GM21737 (cell line): ENCODE measurements at regions not wholly inside any gene's neighbourhood (a gene's known extent, or its start where the extent isn't known, plus 50 kb on each side); places are given as distances from the start of the nearest gene placed in this dataset.

Source experiments
- ATAC-seq: cut with Tn5 transposase; IDR thresholded peaks from one replicate; pipeline ENCODE4 v1.9.1; 2021; ENCODE audit warnings: mild to moderate bottlenecking, moderate library complexity; ENCODE audit not compliant: unreplicated experiment

DNA sequence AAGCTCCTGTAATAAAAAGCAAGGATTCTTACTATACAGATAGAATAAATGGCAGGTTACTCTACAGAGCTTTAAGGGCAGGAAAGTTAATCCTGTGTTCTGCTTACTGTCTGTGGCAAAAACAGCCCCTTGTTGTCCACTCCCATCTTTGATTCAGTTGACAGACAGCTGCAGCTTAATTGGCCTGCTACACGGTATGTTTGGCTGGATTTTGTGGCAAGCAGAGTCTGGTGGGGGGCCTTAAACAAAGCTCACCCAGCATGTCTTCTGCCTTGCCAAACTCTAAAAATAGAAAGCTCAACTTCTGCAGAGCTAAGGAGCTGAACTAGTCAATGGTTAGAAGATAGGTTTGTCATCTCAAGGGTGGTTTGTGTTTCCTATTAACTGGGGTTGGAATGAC is 407.2 kb downstream of the HLX start:
- no peak for ATAC-seq

- ATAC-seq, result no peak
Observed at GRCh38 chr1:221289103-221289502, 409.9 kb downstream of the HLX start.

- ATAC-seq, result no peak
Observed at GRCh38 chr1:221290669-221291068, 411.4 kb downstream of the HLX start.

- ATAC-seq, result no peak
Observed at GRCh38 chr1:221291113-221291512, 411.9 kb downstream of the HLX start.

- ATAC-seq, result no peak
Observed at GRCh38 chr1:221292652-221293051, 413.4 kb downstream of the HLX start.

GRCh38 chr1:221294242-221294641 is 415.0 kb downstream of the HLX start:
- no peak for ATAC-seq

DNA sequence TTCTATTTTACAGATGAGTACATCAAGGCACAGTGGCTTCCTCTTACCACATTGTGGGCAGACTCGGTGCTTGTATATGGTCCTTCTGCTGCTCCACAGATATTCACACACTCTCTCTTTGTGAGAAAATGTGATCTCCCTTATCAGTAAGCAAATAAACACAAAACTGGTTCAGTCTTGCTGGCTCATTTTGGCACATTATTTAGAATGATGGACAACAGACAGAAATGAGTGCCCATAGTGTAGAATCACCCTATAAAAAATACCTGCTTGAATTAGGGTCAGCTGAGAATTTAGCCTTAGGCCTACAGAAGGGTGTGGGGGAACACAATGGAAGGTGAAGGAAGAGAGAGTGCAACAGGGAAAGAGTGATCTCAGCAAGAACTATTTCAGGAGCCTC is 423.1 kb downstream of the HLX start:
- no peak for ATAC-seq

DNA sequence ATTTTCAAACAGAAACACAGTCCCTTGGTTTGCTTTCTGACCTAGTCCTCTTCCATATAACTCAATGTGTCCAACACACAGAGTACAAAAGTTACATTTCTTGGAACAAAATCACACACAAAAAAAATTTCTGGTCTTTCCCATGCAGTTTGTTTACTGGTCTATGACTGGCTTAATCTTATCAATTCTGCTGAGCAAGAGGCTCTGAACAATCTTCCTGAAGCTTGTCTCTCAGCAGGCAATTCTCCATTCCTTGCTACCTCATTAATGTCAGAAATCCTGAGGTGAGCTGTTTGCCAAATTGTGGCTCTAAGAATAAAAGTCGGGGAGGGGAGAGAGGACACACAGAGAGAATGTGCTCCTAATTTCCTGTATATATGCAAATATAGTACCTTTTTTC is 423.6 kb downstream of the HLX start:
- no peak for ATAC-seq

GRCh38 chr1:221303623-221304022 is 424.4 kb downstream of the HLX start:
- ATAC-seq, result no peak

- no peak for ATAC-seq
Observed at GRCh38 chr1:221306239-221306638, 427.0 kb downstream of the HLX start.

GRCh38 chr1:221308534-221309511 is 429.6 kb downstream of the HLX start:
- no peak for ATAC-seq

GRCh38 chr1:221309723-221310122 is 430.5 kb downstream of the HLX start:
- ATAC-seq, result no peak

- no peak for ATAC-seq
Observed at GRCh38 chr1:221310180-221310579, 430.9 kb downstream of the HLX start.

DNA sequence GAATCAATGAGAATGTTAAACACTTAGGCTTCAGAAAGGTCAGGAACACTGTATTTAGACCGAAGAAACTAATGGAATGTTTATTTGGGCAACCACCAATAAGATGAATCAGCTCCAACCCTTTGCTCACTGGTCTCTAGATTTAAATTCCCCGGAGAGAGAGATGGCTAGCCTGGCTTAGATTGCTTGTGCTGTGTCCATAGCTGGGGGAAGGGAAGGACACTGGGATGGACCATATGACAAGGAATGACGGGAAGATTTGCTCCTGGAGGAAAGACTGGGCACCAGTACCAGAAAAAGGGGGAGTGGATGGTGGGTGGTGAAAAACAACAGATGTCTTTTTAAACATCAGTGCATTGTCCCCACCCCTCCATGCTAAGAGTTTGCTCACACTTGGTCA is 426.6 kb downstream of the DUSP10 start:
- no peak for ATAC-seq

- ATAC-seq, result no peak
Observed at GRCh38 chr1:221316491-221317056, 425.3 kb downstream of the DUSP10 start.

- ATAC-seq, result no peak
Observed at GRCh38 chr1:221317537-221317936, 424.4 kb downstream of the DUSP10 start.

- ATAC-seq, result no peak
Observed at GRCh38 chr1:221327954-221328353, 413.9 kb downstream of the DUSP10 start.

DNA sequence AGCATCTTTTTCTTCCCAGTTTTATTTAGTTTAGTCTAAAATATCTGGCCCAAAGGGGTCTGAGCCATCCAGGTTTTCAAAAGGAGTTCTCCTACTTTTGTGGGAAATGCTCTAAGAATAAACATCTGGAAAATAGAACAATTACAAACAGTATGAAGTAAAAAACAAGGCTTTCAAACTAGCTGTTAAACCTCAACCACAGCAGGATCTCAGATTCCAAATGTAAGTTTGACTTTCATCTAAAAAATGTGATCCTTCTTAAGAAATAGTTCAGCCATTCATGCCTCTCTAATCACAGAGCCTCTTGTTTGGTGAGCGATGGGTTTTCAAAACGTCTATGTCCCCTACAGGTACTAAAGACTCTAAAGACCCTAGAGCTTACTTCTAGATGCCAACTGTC is 413.5 kb downstream of the DUSP10 start:
- no peak for ATAC-seq

- ATAC-seq, result no peak
Observed at GRCh38 chr1:221331273-221332183, 410.4 kb downstream of the DUSP10 start.

GRCh38 chr1:221334062-221334461 is 407.8 kb downstream of the DUSP10 start:
- ATAC-seq, result no peak
